ENCODE measurements at regions not wholly inside any gene's neighbourhood (a gene's known extent, or its start where the extent isn't known, plus 50 kb on each side); places are given as distances from the start of the nearest gene placed in this dataset.
"Not testable (repeated sequence)": the region's sequence is repeated elsewhere in the genome, so short reads cannot be mapped to it uniquely, and the experiment has no call there.

DNA sequence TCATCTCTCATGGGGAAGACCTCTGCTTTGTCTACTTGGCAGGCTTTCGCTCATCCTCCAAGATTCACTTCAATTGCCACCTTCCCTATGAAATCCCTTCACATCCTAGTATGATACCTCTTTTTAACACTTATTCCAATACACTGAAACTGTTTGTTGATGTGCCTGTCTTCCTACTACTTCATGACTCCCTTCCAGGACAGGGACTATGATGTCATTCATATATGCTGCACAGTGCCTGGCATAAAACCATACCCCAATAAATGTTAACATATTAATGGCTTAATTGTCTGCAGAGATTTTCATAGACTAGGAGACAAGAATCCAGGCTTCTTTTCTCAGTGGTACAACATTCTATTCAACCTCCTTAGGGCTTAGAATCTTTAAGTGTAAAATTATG, 215.5 kb downstream of the ZNF608 start:
- WGBS, 10 experiments: 67 to 100% (median 100%) methylated on average over 1 of the region's 1 CpG; no CpG with 5 or more reads in 3 of the 10 experiments

GRCh38 chr5:124528838-124529237, 217.6 kb downstream of the ZNF608 start:
- 100% methylated on average over 1 of the region's 2 CpGs; no CpG with 5 or more reads in 9 of the 10 experiments for WGBS, 10 experiments
- H3K4me3 ChIP-seq: no peak overlapping the region
- ATAC-seq (replicated peaks in 6 of 8): no peak
- peaks cover 10 to 17% of the 10 kb centered on the region in 2 donors for H3K4me1 ChIP-seq (replicated peaks in 1 of 2)
- H3K27ac ChIP-seq: no peak overlapping the region
- in situ Hi-C loops (cut with MboI; ENCODE audit: low pct_unique_long_range_greater_than_20kb in 2 of 9, low sequenced_read_pairs in 9 of 9, unreplicated experiment in 9 of 9): no loop called here

More for the DNA sequence above, 215.5 kb downstream of the ZNF608 start:
- H3K4me3 ChIP-seq: no peak overlapping the region
- in situ Hi-C loops (cut with MboI; ENCODE audit: low pct_unique_long_range_greater_than_20kb in 2 of 9, low sequenced_read_pairs in 9 of 9, unreplicated experiment in 9 of 9): no loop called here
- H3K27ac ChIP-seq: no peak overlapping the region
- peaks cover 10% of the 10 kb centered on the region in 2 donors for H3K4me1 ChIP-seq (replicated peaks in 1 of 2)
- ATAC-seq (replicated peaks in 6 of 8): no peak

DNA sequence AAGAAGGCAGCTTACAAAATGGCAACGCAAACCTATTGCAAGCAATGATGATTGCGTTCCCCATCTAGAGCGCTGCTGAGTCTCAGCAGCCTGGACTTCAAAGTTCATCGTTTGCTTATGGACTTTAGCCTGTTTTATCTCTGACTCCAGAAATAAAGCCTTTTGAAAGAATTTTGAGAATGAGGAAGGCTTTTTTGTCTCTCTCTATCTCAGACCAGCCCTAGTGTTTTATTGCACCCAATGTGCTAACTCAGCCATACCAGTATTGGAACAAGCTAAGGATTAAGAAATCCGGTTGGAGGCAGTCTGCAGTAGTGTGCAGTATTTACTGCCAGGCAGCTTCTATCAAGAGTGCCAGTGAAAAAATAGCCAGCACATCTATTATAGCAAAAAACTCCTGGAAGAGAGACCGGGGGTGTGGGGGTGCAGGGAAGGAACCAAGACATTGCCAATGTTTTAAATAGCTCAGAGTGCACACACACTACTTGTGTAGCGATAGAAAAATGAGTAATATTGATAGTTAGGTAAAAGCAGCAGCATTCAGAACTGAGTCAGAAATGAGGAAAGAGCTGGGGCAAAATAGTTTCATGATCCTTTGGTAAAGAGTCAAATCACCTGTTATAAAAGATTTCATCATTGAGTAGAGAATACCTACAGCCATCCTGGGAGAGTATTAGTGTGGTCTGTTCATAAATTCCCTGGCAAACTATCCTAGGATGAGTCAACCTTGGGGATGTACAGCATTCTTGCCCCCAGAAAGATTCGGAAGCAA, 219.0 kb downstream of the ZNF608 start:
- Histone ChIP-seq H3K4me1 (replicated peaks in 1 of 2) (peaks cover 10 to 19% of the 10 kb centered on the region in 2 donors), H3K4me3 (no peak overlapping the region), H3K27ac (peak overlapping the region in 1 of 2 donors; percentile 26)
- 23 to 87% (median 77%) methylated on average over 2 to 8 of the region's 8 CpGs for WGBS, 10 experiments
- in situ Hi-C loops (cut with MboI; ENCODE audit: low pct_unique_long_range_greater_than_20kb in 2 of 9, low sequenced_read_pairs in 9 of 9, unreplicated experiment in 9 of 9): no loop called here
- ATAC-seq (replicated peaks in 6 of 8): peak in 5 of 8 experiments; percentile 82 to 97 (median 93)

DNA sequence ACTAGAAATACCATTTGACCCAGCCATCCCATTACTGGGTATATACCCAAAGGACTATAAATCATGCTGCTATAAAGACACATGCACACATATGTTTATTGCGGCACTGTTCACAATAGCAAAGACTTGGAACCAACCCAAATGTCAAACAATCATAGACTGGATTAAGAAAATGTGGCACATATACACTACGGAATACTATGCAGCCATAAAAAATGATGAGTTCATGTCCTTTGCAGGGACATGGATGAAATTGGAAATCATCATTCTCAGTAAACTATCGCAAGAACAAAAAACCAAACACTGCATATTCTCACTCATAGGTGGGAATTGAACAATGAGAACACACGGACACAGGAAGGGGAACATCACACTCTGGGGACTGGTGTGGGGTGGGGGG, 220.4 kb downstream of the ZNF608 start:
- H3K4me3 ChIP-seq; H3K27ac ChIP-seq; in situ Hi-C loops (cut with MboI; ENCODE audit: low pct_unique_long_range_greater_than_20kb in 2 of 9, low sequenced_read_pairs in 9 of 9, unreplicated experiment in 9 of 9); ATAC-seq (replicated peaks in 6 of 8): not testable (repeated sequence)
- H3K4me1 ChIP-seq (replicated peaks in 1 of 2): peaks cover 8 to 19% of the 10 kb centered on the region in 2 donors
- no CpG with 5 or more reads among the region's 4 CpGs for WGBS, 10 experiments

- Histone ChIP-seq H3K4me1 (replicated peaks in 1 of 2) (peaks cover 8 to 19% of the 10 kb centered on the region in 2 donors), H3K4me3 (no peak overlapping the region), H3K27ac (no peak overlapping the region)
- in situ Hi-C loops (cut with MboI; ENCODE audit: low pct_unique_long_range_greater_than_20kb in 2 of 9, low sequenced_read_pairs in 9 of 9, unreplicated experiment in 9 of 9): no loop called here
- ATAC-seq (replicated peaks in 6 of 8): no peak
- 44 to 100% (median 81%) methylated on average over 1 to 6 of the region's 6 CpGs for WGBS, 10 experiments
Measured at GRCh38 chr5:124524552-124525232, 221.7 kb downstream of the ZNF608 start.

- ATAC-seq (replicated peaks in 6 of 8): peak in 3 of 8 experiments; percentile 35 to 58 (median 39)
- Histone ChIP-seq H3K4me3 (no peak overlapping the region), H3K27ac (no peak overlapping the region), H3K4me1 (replicated peaks in 1 of 2) (peaks cover 13 to 19% of the 10 kb centered on the region in 2 donors)
- WGBS, 10 experiments: 11 to 96% (median 83%) methylated on average over 2 to 5 of the region's 5 CpGs; no CpG with 5 or more reads in 1 of the 10 experiments
- in situ Hi-C loops (cut with MboI; ENCODE audit: low pct_unique_long_range_greater_than_20kb in 2 of 9, low sequenced_read_pairs in 9 of 9, unreplicated experiment in 9 of 9): no loop called here
Measured at GRCh38 chr5:124523897-124524296, 222.5 kb downstream of the ZNF608 start.

- WGBS, 10 experiments: 0 to 75% (median 57%) methylated on average over 1 of the region's 1 CpG; no CpG with 5 or more reads in 5 of the 10 experiments
- in situ Hi-C loops (cut with MboI; ENCODE audit: low pct_unique_long_range_greater_than_20kb in 2 of 9, low sequenced_read_pairs in 9 of 9, unreplicated experiment in 9 of 9): no loop called here
- Histone ChIP-seq H3K27ac (no peak overlapping the region), H3K4me1 (replicated peaks in 1 of 2) (peaks cover 13 to 19% of the 10 kb centered on the region in 2 donors), H3K4me3 (no peak overlapping the region)
- ATAC-seq (replicated peaks in 6 of 8): no peak
Measured at GRCh38 chr5:124522992-124523391, 223.4 kb downstream of the ZNF608 start.

GRCh38 chr5:124521461-124522230, 224.8 kb downstream of the ZNF608 start:
- 20 to 60% methylated on average over 1 of the region's 34 CpGs; no CpG with 5 or more reads in 8 of the 10 experiments for WGBS, 10 experiments
- Histone ChIP-seq H3K4me3 (no peak overlapping the region), H3K4me1 (replicated peaks in 1 of 2) (peaks cover 4 to 9% of the 10 kb centered on the region in 2 donors), H3K27ac (no peak overlapping the region)
- in situ Hi-C loops (cut with MboI; ENCODE audit: low pct_unique_long_range_greater_than_20kb in 2 of 9, low sequenced_read_pairs in 9 of 9, unreplicated experiment in 9 of 9): no loop called here
- no peak for ATAC-seq (replicated peaks in 6 of 8)

GRCh38 chr5:124519396-124519795, 227.0 kb downstream of the ZNF608 start:
- in situ Hi-C loops (cut with MboI; ENCODE audit: low pct_unique_long_range_greater_than_20kb in 2 of 9, low sequenced_read_pairs in 9 of 9, unreplicated experiment in 9 of 9): no loop called here
- peak in 6 of 8 experiments; percentile 68 to 82 (median 77) for ATAC-seq (replicated peaks in 6 of 8)
- H3K27ac ChIP-seq: no peak overlapping the region
- 0 to 100% (median 48%) methylated on average over 1 to 2 of the region's 2 CpGs for WGBS, 10 experiments
- H3K4me1 ChIP-seq (replicated peaks in 1 of 2): peaks cover 11 to 22% of the 10 kb centered on the region in 2 donors
- H3K4me3 ChIP-seq: no peak overlapping the region

DNA sequence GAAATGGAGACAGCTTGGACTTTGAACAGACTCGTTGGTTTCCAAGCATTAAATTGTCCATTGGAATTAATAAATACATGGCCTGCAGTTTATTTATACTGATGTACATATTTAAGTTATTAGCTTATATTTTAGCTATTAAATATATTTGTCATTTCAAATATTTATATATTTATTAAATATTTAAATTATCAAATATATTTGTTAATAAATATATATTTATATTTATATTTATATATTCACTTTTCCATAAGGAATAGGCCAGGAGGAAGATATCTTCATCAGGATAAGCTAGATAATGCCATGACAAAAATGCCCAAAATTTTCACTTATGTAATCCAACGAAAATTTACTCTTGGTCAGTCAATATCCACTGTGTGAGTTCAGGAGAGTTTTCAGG, 229.9 kb downstream of the ZNF608 start:
- WGBS, 10 experiments: 19 to 100% (median 87%) methylated on average over 1 to 2 of the region's 2 CpGs
- in situ Hi-C loops (cut with MboI; ENCODE audit: low pct_unique_long_range_greater_than_20kb in 2 of 9, low sequenced_read_pairs in 9 of 9, unreplicated experiment in 9 of 9): no loop called here
- H3K4me1 ChIP-seq (replicated peaks in 1 of 2): peaks cover 26 to 40% of the 10 kb centered on the region in 2 donors
- H3K27ac ChIP-seq: no peak overlapping the region
- ATAC-seq (replicated peaks in 6 of 8): no peak
- no peak overlapping the region for H3K4me3 ChIP-seq

- in situ Hi-C loops (cut with MboI; ENCODE audit: low pct_unique_long_range_greater_than_20kb in 2 of 9, low sequenced_read_pairs in 9 of 9, unreplicated experiment in 9 of 9): no loop called here
- H3K4me3 ChIP-seq: no peak overlapping the region
- 19 to 100% (median 82%) methylated on average over 1 to 3 of the region's 3 CpGs; no CpG with 5 or more reads in 1 of the 10 experiments for WGBS, 10 experiments
- peaks cover 27 to 40% of the 10 kb centered on the region in 2 donors for H3K4me1 ChIP-seq (replicated peaks in 1 of 2)
- no peak for ATAC-seq (replicated peaks in 6 of 8)
- H3K27ac ChIP-seq: no peak overlapping the region
Measured at GRCh38 chr5:124515497-124516245, 230.8 kb downstream of the ZNF608 start.

- H3K4me1 ChIP-seq (replicated peaks in 1 of 2): peaks cover 27 to 40% of the 10 kb centered on the region in 2 donors
- no peak overlapping the region for H3K4me3 ChIP-seq
- WGBS, 10 experiments: 29 to 81% (median 50%) methylated on average over 2 to 3 of the region's 3 CpGs; no CpG with 5 or more reads in 3 of the 10 experiments
- no peak overlapping the region for H3K27ac ChIP-seq
- in situ Hi-C loops (cut with MboI; ENCODE audit: low pct_unique_long_range_greater_than_20kb in 2 of 9, low sequenced_read_pairs in 9 of 9, unreplicated experiment in 9 of 9): no loop called here
- peak in 5 of 8 experiments; percentile 26 to 48 (median 35) for ATAC-seq (replicated peaks in 6 of 8)
Measured at GRCh38 chr5:124514956-124515355, 231.5 kb downstream of the ZNF608 start.

All from motor neuron (in vitro differentiated cells).